ENCODE measurements at regions not wholly inside any gene's neighbourhood (a gene's known extent, or its start where the extent isn't known, plus 50 kb on each side); places are given as distances from the start of the nearest gene placed in this dataset.
A peak's percentile ranks its signal among the peaks of the same experiment; 100 is the strongest.

DNA sequence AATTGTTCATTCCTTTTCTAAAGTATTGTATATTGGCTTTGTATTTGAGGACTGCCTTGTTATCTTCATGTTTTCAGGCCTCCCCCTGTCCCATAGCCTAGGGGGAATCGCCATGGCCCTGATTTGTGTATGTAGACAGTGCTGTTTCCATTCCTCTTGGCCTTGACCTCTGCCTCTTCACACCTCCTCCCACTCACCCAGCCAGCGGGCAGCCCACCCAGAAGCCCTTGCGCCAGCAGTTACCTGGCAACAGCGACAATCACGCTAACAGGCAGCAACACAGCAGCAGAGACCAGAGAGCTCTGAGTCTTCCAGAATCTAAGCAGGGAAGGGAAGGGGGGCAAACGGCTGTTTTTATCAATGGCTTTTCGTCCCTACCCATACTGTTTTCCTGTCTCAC is 50.0 kb upstream of the NPL start (continued):
- no peak for TF ChIP-seq TCF7 (IDR thresholded peaks at IDR 0.05; ENCODE audit: borderline replicate concordance)
- no peak for TF ChIP-seq CREB1 (IDR thresholded peaks at IDR 0.05; ENCODE audit: low read depth)
- no peak for TF ChIP-seq SRF (IDR thresholded peaks at IDR 0.05; ENCODE audit: low read depth in 2 of 2, low read length in 2 of 2)
- TF ChIP-seq, protein P1, sequence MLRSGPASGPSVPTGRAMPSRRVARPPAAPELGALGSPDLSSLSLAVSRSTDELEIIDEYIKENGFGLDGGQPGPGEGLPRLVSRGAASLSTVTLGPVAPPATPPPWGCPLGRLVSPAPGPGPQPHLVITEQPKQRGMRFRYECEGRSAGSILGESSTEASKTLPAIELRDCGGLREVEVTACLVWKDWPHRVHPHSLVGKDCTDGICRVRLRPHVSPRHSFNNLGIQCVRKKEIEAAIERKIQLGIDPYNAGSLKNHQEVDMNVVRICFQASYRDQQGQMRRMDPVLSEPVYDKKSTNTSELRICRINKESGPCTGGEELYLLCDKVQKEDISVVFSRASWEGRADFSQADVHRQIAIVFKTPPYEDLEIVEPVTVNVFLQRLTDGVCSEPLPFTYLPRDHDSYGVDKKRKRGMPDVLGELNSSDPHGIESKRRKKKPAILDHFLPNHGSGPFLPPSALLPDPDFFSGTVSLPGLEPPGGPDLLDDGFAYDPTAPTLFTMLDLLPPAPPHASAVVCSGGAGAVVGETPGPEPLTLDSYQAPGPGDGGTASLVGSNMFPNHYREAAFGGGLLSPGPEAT (IDR thresholded peaks at IDR 0.05; ENCODE audit: low read depth) = peak; percentile 31; the same call in 1 of the 2 replicates
- TF ChIP-seq HDAC6 (IDR thresholded peaks at IDR 0.05; ENCODE audit: unreplicated experiment) = no peak
- TF ChIP-seq, protein P2, sequence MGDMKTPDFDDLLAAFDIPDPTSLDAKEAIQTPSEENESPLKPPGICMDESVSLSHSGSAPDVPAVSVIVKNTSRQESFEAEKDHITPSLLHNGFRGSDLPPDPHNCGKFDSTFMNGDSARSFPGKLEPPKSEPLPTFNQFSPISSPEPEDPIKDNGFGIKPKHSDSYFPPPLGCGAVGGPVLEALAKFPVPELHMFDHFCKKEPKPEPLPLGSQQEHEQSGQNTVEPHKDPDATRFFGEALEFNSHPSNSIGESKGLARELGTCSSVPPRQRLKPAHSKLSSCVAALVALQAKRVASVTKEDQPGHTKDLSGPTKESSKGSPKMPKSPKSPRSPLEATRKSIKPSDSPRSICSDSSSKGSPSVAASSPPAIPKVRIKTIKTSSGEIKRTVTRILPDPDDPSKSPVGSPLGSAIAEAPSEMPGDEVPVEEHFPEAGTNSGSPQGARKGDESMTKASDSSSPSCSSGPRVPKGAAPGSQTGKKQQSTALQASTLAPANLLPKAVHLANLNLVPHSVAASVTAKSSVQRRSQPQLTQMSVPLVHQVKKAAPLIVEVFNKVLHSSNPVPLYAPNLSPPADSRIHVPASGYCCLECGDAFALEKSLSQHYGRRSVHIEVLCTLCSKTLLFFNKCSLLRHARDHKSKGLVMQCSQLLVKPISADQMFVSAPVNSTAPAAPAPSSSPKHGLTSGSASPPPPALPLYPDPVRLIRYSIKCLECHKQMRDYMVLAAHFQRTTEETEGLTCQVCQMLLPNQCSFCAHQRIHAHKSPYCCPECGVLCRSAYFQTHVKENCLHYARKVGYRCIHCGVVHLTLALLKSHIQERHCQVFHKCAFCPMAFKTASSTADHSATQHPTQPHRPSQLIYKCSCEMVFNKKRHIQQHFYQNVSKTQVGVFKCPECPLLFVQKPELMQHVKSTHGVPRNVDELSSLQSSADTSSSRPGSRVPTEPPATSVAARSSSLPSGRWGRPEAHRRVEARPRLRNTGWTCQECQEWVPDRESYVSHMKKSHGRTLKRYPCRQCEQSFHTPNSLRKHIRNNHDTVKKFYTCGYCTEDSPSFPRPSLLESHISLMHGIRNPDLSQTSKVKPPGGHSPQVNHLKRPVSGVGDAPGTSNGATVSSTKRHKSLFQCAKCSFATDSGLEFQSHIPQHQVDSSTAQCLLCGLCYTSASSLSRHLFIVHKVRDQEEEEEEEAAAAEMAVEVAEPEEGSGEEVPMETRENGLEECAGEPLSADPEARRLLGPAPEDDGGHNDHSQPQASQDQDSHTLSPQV (IDR thresholded peaks at IDR 0.05) = no peak
- peak; percentile 35; the same call in 1 of the 2 replicates for TF ChIP-seq MTA2 (IDR thresholded peaks at IDR 0.05; ENCODE audit: low read depth)
- TF ChIP-seq BHLHE40 (IDR thresholded peaks at IDR 0.05; ENCODE audit: borderline replicate concordance in 1 of 2, low read depth in 2 of 2, low read length in 1 of 2) = peak in 1 of 2 experiments; percentile 3; a peak in 1 of 4 replicates
- TF ChIP-seq PML (IDR thresholded peaks at IDR 0.05; ENCODE audit: low read length) = no peak
- TF ChIP-seq IKZF1 (conservative IDR thresholded peaks at IDR 0.05) = peak; percentile 30; the same call in 1 of the 2 replicates
- no peak for TF ChIP-seq STAT1 (conservative IDR thresholded peaks at IDR 0.05)
- TF ChIP-seq, protein P3, sequence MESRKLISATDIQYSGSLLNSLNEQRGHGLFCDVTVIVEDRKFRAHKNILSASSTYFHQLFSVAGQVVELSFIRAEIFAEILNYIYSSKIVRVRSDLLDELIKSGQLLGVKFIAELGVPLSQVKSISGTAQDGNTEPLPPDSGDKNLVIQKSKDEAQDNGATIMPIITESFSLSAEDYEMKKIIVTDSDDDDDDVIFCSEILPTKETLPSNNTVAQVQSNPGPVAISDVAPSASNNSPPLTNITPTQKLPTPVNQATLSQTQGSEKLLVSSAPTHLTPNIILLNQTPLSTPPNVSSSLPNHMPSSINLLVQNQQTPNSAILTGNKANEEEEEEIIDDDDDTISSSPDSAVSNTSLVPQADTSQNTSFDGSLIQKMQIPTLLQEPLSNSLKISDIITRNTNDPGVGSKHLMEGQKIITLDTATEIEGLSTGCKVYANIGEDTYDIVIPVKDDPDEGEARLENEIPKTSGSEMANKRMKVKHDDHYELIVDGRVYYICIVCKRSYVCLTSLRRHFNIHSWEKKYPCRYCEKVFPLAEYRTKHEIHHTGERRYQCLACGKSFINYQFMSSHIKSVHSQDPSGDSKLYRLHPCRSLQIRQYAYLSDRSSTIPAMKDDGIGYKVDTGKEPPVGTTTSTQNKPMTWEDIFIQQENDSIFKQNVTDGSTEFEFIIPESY (IDR thresholded peaks at IDR 0.05) = peak; percentile 75; the same call in 1 of the 2 replicates
- TF ChIP-seq NR2F1 (conservative IDR thresholded peaks at IDR 0.05) = peak; percentile 98
- TF ChIP-seq, protein P4, sequence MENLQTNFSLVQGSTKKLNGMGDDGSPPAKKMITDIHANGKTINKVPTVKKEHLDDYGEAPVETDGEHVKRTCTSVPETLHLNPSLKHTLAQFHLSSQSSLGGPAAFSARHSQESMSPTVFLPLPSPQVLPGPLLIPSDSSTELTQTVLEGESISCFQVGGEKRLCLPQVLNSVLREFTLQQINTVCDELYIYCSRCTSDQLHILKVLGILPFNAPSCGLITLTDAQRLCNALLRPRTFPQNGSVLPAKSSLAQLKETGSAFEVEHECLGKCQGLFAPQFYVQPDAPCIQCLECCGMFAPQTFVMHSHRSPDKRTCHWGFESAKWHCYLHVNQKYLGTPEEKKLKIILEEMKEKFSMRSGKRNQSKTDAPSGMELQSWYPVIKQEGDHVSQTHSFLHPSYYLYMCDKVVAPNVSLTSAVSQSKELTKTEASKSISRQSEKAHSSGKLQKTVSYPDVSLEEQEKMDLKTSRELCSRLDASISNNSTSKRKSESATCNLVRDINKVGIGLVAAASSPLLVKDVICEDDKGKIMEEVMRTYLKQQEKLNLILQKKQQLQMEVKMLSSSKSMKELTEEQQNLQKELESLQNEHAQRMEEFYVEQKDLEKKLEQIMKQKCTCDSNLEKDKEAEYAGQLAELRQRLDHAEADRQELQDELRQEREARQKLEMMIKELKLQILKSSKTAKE (IDR thresholded peaks at IDR 0.05; ENCODE audit: low read depth, poor library complexity, severe bottlenecking) = no peak
- no peak for TF ChIP-seq GATAD2B (conservative IDR thresholded peaks at IDR 0.05; ENCODE audit: low read depth)
- TF ChIP-seq SMC3 (IDR thresholded peaks at IDR 0.05; ENCODE audit: borderline replicate concordance, low read length) = no peak
- 0 out of 2 replicates have a peak, but pooled peaks have one; percentile 63 for TF ChIP-seq SIN3A (IDR thresholded peaks at IDR 0.05; ENCODE audit: low read depth, low read length)
- TF ChIP-seq, protein P5, sequence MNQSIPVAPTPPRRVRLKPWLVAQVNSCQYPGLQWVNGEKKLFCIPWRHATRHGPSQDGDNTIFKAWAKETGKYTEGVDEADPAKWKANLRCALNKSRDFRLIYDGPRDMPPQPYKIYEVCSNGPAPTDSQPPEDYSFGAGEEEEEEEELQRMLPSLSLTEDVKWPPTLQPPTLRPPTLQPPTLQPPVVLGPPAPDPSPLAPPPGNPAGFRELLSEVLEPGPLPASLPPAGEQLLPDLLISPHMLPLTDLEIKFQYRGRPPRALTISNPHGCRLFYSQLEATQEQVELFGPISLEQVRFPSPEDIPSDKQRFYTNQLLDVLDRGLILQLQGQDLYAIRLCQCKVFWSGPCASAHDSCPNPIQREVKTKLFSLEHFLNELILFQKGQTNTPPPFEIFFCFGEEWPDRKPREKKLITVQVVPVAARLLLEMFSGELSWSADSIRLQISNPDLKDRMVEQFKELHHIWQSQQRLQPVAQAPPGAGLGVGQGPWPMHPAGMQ (IDR thresholded peaks at IDR 0.05; ENCODE audit: borderline replicate concordance) = no peak
- TF ChIP-seq, protein P6, sequence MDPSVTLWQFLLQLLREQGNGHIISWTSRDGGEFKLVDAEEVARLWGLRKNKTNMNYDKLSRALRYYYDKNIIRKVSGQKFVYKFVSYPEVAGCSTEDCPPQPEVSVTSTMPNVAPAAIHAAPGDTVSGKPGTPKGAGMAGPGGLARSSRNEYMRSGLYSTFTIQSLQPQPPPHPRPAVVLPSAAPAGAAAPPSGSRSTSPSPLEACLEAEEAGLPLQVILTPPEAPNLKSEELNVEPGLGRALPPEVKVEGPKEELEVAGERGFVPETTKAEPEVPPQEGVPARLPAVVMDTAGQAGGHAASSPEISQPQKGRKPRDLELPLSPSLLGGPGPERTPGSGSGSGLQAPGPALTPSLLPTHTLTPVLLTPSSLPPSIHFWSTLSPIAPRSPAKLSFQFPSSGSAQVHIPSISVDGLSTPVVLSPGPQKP (IDR thresholded peaks at IDR 0.05; ENCODE audit: low read depth, low read length) = no peak
